Hepatocyte (in vitro differentiated cells): ENCODE measurements at regions not wholly inside any gene's neighbourhood (a gene's known extent, or its start where the extent isn't known, plus 50 kb on each side); places are given as distances from the start of the nearest gene placed in this dataset.

ENCODE experiments used
- CTCF ChIP-seq: fragments of 200-600 bp; sonication (generic); IDR thresholded peaks from 2 replicates; pipeline ENCODE4 v1.5.1; 2016; ENCODE audit warnings: antibody characterized with exemption, mild to moderate bottlenecking; ENCODE audit not compliant: poor library complexity
- EZH2 ChIP-seq: fragments of 200-600 bp; sonication (generic); IDR thresholded peaks from 2 replicates; pipeline ENCODE4 v1.6.1; 2016; ENCODE audit warnings: antibody characterized with exemption, mild to moderate bottlenecking, borderline replicate concordance

GRCh38 chr20:11728937-11729336 is 188.8 kb upstream of the BTBD3 start:
- TF ChIP-seq EZH2 (no peak), CTCF (no peak)
